ENCODE measurements at regions not wholly inside any gene's neighbourhood (a gene's known extent, or its start where the extent isn't known, plus 50 kb on each side); places are given as distances from the start of the nearest gene placed in this dataset.
"Not testable (repeated sequence)": the region's sequence is repeated elsewhere in the genome, so short reads cannot be mapped to it uniquely, and the experiment has no call there.

DNA sequence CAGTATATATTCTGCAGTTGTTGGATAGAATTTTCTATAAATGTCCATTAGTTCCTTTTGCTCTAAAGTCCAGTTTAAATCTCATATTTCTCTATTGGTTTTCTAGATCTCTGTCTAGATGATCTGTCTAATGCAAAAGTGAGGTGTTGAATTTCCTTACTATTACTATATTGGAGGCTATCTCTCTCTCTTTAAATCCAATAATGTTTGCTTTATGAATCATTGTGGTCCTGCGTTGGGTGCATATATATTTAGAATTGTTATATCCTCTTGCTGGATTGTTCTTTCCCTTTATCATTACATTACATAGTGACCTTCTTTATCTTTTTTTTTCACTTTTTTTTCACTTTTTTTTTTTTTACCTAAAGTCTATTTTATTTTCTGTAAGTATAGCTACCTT lies 208.5 kb upstream of the ASCC3 start:
- POLR2A ChIA-PET = no interaction called here
- BruUV-seq (replicated peaks) = no TSS peak

DNA sequence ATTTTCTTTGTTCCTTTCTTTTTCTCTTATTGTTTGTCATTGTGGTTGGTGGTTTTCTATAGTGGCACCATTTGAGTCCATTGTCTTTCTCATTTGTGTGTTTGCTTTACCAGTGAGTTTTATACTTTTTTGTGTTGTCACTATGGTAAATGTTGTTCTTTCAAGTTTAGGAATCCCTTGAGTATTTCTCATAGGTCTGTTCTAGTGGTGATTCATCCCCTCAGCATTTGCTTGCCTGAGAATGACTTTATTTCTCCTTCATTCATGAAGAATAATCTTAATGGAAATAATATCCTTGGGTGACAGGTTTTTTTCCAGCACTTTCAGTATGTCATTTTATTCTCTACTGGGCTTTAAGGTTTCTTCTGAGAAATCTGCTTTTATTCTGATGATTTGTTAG lies 209.2 kb upstream of the ASCC3 start:
- ChIA-PET POLR2A (no interaction called here), CTCF (no interaction called here)
- peaks cover 6% of the 10 kb centered on the region for H3K4me1 Mint-ChIP-seq (ENCODE audit: insufficient read depth, unreplicated experiment)
- no peaks in the 10 kb centered on the region for H3K27me3 Mint-ChIP-seq (ENCODE audit: insufficient read depth, unreplicated experiment)
- no peak overlapping the region for H3K4me3 Mint-ChIP-seq (ENCODE audit: unreplicated experiment)
- H3K36me3 Mint-ChIP-seq (ENCODE audit: insufficient read depth, unreplicated experiment) = no peaks in the 10 kb centered on the region
- intact Hi-C loops (cut with micrococcal nuclease) = no loop called here
- no TSS peak for BruUV-seq (replicated peaks)
- TF ChIP-seq, protein P1, sequence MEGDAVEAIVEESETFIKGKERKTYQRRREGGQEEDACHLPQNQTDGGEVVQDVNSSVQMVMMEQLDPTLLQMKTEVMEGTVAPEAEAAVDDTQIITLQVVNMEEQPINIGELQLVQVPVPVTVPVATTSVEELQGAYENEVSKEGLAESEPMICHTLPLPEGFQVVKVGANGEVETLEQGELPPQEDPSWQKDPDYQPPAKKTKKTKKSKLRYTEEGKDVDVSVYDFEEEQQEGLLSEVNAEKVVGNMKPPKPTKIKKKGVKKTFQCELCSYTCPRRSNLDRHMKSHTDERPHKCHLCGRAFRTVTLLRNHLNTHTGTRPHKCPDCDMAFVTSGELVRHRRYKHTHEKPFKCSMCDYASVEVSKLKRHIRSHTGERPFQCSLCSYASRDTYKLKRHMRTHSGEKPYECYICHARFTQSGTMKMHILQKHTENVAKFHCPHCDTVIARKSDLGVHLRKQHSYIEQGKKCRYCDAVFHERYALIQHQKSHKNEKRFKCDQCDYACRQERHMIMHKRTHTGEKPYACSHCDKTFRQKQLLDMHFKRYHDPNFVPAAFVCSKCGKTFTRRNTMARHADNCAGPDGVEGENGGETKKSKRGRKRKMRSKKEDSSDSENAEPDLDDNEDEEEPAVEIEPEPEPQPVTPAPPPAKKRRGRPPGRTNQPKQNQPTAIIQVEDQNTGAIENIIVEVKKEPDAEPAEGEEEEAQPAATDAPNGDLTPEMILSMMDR (IDR thresholded peaks at IDR 0.05; ENCODE audit: unreplicated experiment) = no peak
- H3K27ac Mint-ChIP-seq (ENCODE audit: low read depth, unreplicated experiment) = no peak overlapping the region
- DNase-seq (ENCODE audit: unreplicated experiment) = no peak
- H3K9me3 Mint-ChIP-seq (ENCODE audit: unreplicated experiment) = peaks cover 12% of the 10 kb centered on the region

More for the DNA sequence above, 208.5 kb upstream of the ASCC3 start:
- H3K4me3 Mint-ChIP-seq (ENCODE audit: unreplicated experiment) = no peak overlapping the region
- H3K4me1 Mint-ChIP-seq (ENCODE audit: insufficient read depth, unreplicated experiment) = peaks cover 6% of the 10 kb centered on the region
- H3K27me3 Mint-ChIP-seq (ENCODE audit: insufficient read depth, unreplicated experiment) = no peaks in the 10 kb centered on the region
- TF ChIP-seq, protein P1 (IDR thresholded peaks at IDR 0.05; ENCODE audit: unreplicated experiment) = no peak
- no peak for DNase-seq (ENCODE audit: unreplicated experiment)
- H3K9me3 Mint-ChIP-seq (ENCODE audit: unreplicated experiment) = peaks cover 12% of the 10 kb centered on the region
- intact Hi-C loops (cut with micrococcal nuclease) = no loop called here
- no peaks in the 10 kb centered on the region for H3K36me3 Mint-ChIP-seq (ENCODE audit: insufficient read depth, unreplicated experiment)
- CTCF ChIA-PET = no interaction called here
- no peak overlapping the region for H3K27ac Mint-ChIP-seq (ENCODE audit: low read depth, unreplicated experiment)

DNA sequence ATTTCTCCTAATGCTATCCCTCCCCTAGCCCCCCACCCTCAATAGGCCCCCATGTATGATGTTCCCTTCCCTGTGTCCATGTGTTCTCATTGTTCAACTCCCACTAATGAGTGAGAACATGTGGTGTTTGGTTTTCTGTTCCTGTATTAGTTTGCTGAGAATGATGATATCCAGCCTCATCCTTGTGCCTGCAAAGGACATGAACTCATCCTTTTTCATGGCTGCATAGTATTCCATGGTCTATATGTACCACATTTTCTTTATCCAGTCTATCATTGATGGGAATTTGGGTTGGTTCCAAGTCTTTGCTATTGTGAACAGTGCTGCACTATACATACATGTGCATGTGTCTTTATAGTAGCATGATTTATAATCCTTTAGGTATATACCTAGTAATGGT lies 217.5 kb upstream of the ASCC3 start:
- H3K27ac Mint-ChIP-seq (ENCODE audit: low read depth, unreplicated experiment); POLR2A ChIA-PET; intact Hi-C loops (cut with micrococcal nuclease); H3K9me3 Mint-ChIP-seq (ENCODE audit: unreplicated experiment); DNase-seq (ENCODE audit: unreplicated experiment); H3K4me3 Mint-ChIP-seq (ENCODE audit: unreplicated experiment); CTCF ChIA-PET; H3K36me3 Mint-ChIP-seq (ENCODE audit: insufficient read depth, unreplicated experiment); BruUV-seq (replicated peaks); H3K27me3 Mint-ChIP-seq (ENCODE audit: insufficient read depth, unreplicated experiment); H3K4me1 Mint-ChIP-seq (ENCODE audit: insufficient read depth, unreplicated experiment): not testable (repeated sequence)

DNA sequence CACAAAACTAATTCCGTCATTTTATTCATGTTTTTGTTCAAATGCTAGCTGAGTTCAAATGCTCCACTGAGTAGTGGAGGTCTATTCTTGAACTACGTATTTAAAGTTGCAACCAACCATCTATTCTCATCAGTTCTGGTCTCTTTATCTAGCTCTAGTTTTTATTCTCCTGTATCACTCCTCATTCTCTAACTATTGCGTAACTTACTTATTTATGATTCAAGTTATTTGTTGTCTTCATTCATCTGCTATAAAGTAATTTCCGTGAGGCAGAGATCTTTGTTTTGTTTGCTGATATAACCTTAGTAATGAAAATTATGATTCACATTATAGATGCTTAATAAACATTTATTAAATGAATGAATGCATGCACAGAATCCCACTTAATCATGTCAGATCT lies 221.6 kb upstream of the ASCC3 start:
- CTCF ChIA-PET = interaction anchor here (1.7 to 2.2 kb wide), 2 partner anchors 11 to 12 kb away, joined by 6 to 9 read pairs; no protein-coding TSS in a partner anchor

More for the DNA sequence above, 221.6 kb upstream of the ASCC3 start:
- BruUV-seq (replicated peaks) = no TSS peak
- POLR2A ChIA-PET = no interaction called here
- intact Hi-C loops (cut with micrococcal nuclease) = loop anchor here (10.0 kb wide), 1 partner anchor 328 kb away; no protein-coding TSS in a partner anchor
- H3K27ac Mint-ChIP-seq (ENCODE audit: low read depth, unreplicated experiment) = no peak overlapping the region
- no peaks in the 10 kb centered on the region for H3K27me3 Mint-ChIP-seq (ENCODE audit: insufficient read depth, unreplicated experiment)
- H3K36me3 Mint-ChIP-seq (ENCODE audit: insufficient read depth, unreplicated experiment) = no peaks in the 10 kb centered on the region
- TF ChIP-seq, protein P1 (IDR thresholded peaks at IDR 0.05; ENCODE audit: unreplicated experiment) = no peak
- H3K4me3 Mint-ChIP-seq (ENCODE audit: unreplicated experiment) = no peak overlapping the region
- no peak for DNase-seq (ENCODE audit: unreplicated experiment)
- H3K4me1 Mint-ChIP-seq (ENCODE audit: insufficient read depth, unreplicated experiment) = no peaks in the 10 kb centered on the region
- peaks cover 7% of the 10 kb centered on the region for H3K9me3 Mint-ChIP-seq (ENCODE audit: unreplicated experiment)
